ENCODE measurements at regions not wholly inside any gene's neighbourhood (a gene's known extent, or its start where the extent isn't known, plus 50 kb on each side); places are given as distances from the start of the nearest gene placed in this dataset.

DNA sequence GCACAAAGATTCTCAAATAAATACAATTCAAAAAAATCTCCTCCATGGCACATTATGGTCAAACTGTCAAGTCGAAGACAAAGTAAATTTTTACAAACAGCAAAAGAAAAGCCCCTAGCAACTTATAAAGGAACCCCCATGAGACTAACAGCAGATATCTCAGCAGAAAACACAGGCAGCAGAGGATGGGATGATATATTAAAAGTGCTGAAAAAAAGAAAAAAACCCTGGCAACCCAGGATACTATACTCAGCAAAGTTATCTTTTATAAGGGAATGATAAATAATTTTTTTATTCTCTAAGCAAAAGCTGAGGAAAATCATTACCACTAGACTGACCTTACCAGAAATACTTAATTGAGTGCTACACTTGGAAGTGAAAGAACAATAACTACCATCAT, 326.4 kb downstream of the CYRIA start:
- H3K27ac ChIP-seq: no peak overlapping the region
- H3K4me3 ChIP-seq: no peak overlapping the region
- H3K4me1 ChIP-seq: no peaks in the 10 kb centered on the region
- peaks cover 0 to 23% of the 10 kb centered on the region in 2 donors for H3K9me3 ChIP-seq
- H3K36me3 ChIP-seq: no peaks in the 10 kb centered on the region
- DNase-seq (ENCODE audit: low spot score): no peak
- TF ChIP-seq, protein P1, sequence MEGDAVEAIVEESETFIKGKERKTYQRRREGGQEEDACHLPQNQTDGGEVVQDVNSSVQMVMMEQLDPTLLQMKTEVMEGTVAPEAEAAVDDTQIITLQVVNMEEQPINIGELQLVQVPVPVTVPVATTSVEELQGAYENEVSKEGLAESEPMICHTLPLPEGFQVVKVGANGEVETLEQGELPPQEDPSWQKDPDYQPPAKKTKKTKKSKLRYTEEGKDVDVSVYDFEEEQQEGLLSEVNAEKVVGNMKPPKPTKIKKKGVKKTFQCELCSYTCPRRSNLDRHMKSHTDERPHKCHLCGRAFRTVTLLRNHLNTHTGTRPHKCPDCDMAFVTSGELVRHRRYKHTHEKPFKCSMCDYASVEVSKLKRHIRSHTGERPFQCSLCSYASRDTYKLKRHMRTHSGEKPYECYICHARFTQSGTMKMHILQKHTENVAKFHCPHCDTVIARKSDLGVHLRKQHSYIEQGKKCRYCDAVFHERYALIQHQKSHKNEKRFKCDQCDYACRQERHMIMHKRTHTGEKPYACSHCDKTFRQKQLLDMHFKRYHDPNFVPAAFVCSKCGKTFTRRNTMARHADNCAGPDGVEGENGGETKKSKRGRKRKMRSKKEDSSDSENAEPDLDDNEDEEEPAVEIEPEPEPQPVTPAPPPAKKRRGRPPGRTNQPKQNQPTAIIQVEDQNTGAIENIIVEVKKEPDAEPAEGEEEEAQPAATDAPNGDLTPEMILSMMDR (IDR thresholded peaks at IDR 0.05): no peak
- no peaks in the 10 kb centered on the region for H3K27me3 ChIP-seq

DNA sequence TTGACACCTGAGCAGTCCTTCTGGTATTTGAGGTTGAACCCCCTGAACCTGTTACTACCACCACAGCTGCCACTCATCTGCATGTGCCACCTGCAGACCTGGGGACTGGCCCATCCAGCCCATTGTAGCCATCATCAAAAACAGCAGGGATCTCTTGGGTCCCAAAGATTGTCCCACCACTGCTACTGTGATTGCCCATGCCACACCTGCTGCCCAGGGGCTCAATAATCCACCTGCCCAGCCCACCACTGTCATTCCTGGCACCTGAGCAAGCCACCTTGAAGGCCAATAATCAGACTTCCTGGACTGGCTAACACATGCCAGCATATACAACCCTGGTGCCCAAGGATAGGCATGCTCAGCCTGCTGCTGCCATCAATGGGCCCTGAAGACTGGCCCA, 327.6 kb downstream of the CYRIA start:
- TF ChIP-seq, protein P1 (IDR thresholded peaks at IDR 0.05): no peak
- H3K4me1 ChIP-seq: no peaks in the 10 kb centered on the region

DNA sequence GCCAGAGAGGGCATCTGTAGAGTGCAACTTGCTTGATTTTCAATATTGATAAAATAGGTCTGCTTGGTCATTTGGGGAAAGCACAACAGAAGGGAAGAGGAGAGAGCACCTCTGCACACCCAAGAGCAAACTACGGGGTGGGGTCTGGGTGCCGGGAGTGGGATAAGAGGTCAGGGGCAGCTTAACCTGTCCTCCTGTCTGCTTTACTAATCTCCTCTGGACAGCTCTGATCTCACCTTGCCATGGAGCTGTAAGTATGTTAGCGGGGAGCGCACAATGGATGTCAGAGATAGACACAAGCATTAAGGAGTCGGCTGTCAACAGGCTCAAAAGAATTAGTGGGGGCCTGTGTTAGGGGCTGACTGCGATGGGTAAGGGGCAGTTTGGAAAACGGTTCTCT, 328.7 kb downstream of the CYRIA start:
- TF ChIP-seq, protein P1 (IDR thresholded peaks at IDR 0.05): no peak
- H3K27ac ChIP-seq: no peak overlapping the region
- no peaks in the 10 kb centered on the region for H3K27me3 ChIP-seq
- H3K4me1 ChIP-seq: no peaks in the 10 kb centered on the region
- no peaks in the 10 kb centered on the region for H3K36me3 ChIP-seq
- H3K9me3 ChIP-seq: peaks cover 0 to 23% of the 10 kb centered on the region in 2 donors
- no peak overlapping the region for H3K4me3 ChIP-seq
- DNase-seq (ENCODE audit: low spot score): no peak

More for the DNA sequence above, 327.6 kb downstream of the CYRIA start:
- Histone ChIP-seq H3K27ac (no peak overlapping the region), H3K27me3 (no peaks in the 10 kb centered on the region), H3K36me3 (no peaks in the 10 kb centered on the region), H3K9me3 (peaks cover 0 to 23% of the 10 kb centered on the region in 2 donors), H3K4me3 (no peak overlapping the region)
- DNase-seq (ENCODE audit: low spot score): no peak

DNA sequence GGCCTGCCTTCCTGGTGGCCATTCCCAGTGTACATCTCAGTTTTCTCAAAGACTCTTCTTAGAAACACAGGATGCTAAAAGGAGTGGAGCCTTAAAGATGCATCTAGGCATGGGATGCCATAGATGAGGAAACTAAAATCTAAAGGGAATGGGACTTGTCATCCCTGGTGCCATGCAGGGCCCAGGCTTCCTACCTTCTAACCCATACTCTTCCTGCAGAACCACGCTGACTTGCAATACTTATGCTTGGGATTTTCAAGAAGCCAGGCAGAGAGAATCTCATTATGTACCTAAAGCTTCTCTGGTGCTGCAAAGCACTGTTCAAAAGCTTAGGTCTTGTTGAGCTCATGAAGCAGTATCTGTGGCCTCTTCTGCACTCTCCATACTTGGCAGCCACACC, 329.1 kb downstream of the CYRIA start:
- TF ChIP-seq, protein P1 (IDR thresholded peaks at IDR 0.05): no peak
- Histone ChIP-seq H3K27me3 (no peaks in the 10 kb centered on the region), H3K4me3 (no peak overlapping the region), H3K4me1 (no peaks in the 10 kb centered on the region), H3K36me3 (no peaks in the 10 kb centered on the region), H3K9me3 (peaks cover 0 to 23% of the 10 kb centered on the region in 2 donors), H3K27ac (no peak overlapping the region)
- no peak for DNase-seq (ENCODE audit: low spot score)

DNA sequence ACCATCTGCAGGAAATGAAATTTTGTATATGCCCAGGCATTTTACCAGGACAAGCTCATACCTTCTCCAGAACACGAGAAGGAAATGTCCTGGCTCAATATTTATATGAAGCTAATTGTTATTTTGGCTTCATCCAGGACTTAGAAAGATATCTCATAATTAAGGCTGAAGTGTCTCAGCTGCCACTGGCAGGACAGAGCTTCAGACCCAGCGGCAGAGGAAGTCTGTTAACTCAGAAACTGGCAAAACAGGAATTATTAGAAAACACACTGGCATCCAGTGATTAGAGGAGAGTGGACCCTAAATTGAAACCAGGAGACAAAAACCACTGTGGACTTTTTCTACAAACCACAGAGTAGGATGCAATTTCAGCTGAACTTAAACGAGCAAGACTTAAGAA, 329.7 kb downstream of the CYRIA start:
- no peak for DNase-seq (ENCODE audit: low spot score)
- H3K27me3 ChIP-seq: no peaks in the 10 kb centered on the region
- TF ChIP-seq, protein P1 (IDR thresholded peaks at IDR 0.05): no peak
- H3K4me3 ChIP-seq: no peak overlapping the region
- H3K9me3 ChIP-seq: peaks cover 0 to 23% of the 10 kb centered on the region in 2 donors
- no peaks in the 10 kb centered on the region for H3K4me1 ChIP-seq
- no peak overlapping the region for H3K27ac ChIP-seq
- H3K36me3 ChIP-seq: no peaks in the 10 kb centered on the region

DNA sequence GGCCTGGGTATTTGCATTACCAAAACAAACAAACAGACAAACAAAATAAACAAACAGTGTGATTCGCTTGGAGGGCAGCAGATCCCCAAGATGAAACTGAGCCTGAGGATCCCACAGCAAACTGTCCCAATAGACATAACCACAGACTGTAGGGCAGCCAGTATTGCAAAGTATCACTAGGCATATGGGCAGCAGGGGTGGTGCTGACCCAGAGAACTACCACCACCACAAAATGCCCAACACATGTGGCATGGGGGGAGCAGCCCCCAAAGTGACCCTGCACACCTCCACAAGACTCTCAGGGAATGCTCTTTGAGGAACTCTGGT, 330.1 kb downstream of the CYRIA start:
- Histone ChIP-seq H3K4me3 (no peak overlapping the region), H3K36me3 (no peaks in the 10 kb centered on the region), H3K4me1 (no peaks in the 10 kb centered on the region), H3K27ac (no peak overlapping the region), H3K9me3 (peaks cover 0 to 21% of the 10 kb centered on the region in 2 donors), H3K27me3 (no peaks in the 10 kb centered on the region)
- no peak for DNase-seq (ENCODE audit: low spot score)
- TF ChIP-seq, protein P1 (IDR thresholded peaks at IDR 0.05): no peak
